HG02571 (cell line): ENCODE measurements at regions not wholly inside any gene's neighbourhood (a gene's known extent, or its start where the extent isn't known, plus 50 kb on each side); places are given as distances from the start of the nearest gene placed in this dataset.

Experiments
- ATAC-seq: cut with Tn5 transposase; IDR thresholded peaks from one replicate; pipeline ENCODE4 v1.9.1; 2021; ENCODE audit warnings: mild to moderate bottlenecking, moderate library complexity; ENCODE audit not compliant: unreplicated experiment

- no peak for ATAC-seq
These were observed 199.6 kb upstream of the RGMB start for GRCh38 chr5:98573834-98574320.

- no peak for ATAC-seq
These were observed 197.2 kb upstream of the RGMB start for GRCh38 chr5:98576275-98576674.

- no peak for ATAC-seq
These were observed 195.0 kb upstream of the RGMB start for GRCh38 chr5:98578438-98578837.

GRCh38 chr5:98581112-98581997, 192.1 kb upstream of the RGMB start:
- no peak for ATAC-seq

- ATAC-seq = no peak
These were observed 189.9 kb upstream of the RGMB start for GRCh38 chr5:98583586-98583985.

GRCh38 chr5:98585661-98586310, 187.7 kb upstream of the RGMB start:
- ATAC-seq = no peak

GRCh38 chr5:98586581-98586980, 186.9 kb upstream of the RGMB start:
- no peak for ATAC-seq

GRCh38 chr5:98587166-98587565, 186.3 kb upstream of the RGMB start:
- no peak for ATAC-seq

GRCh38 chr5:98588215-98588614, 185.2 kb upstream of the RGMB start:
- no peak for ATAC-seq

GRCh38 chr5:98593418-98593817, 180.0 kb upstream of the RGMB start:
- no peak for ATAC-seq

GRCh38 chr5:98594098-98594497, 179.4 kb upstream of the RGMB start:
- ATAC-seq = no peak

- ATAC-seq = no peak
These were observed 174.4 kb upstream of the RGMB start for GRCh38 chr5:98599016-98599415.

GRCh38 chr5:98602534-98603112, 170.8 kb upstream of the RGMB start:
- no peak for ATAC-seq

- ATAC-seq = no peak
These were observed 170.0 kb upstream of the RGMB start for GRCh38 chr5:98603456-98603855.

- no peak for ATAC-seq
These were observed 169.2 kb upstream of the RGMB start for GRCh38 chr5:98604301-98604700.

- no peak for ATAC-seq
These were observed 168.6 kb upstream of the RGMB start for GRCh38 chr5:98604721-98605425.

- no peak for ATAC-seq
These were observed 168.0 kb upstream of the RGMB start for GRCh38 chr5:98605426-98605825.

- ATAC-seq = no peak
These were observed 166.5 kb upstream of the RGMB start for GRCh38 chr5:98606961-98607360.

GRCh38 chr5:98608052-98608451, 165.4 kb upstream of the RGMB start:
- no peak for ATAC-seq

GRCh38 chr5:98614341-98614740, 159.1 kb upstream of the RGMB start:
- no peak for ATAC-seq

- no peak for ATAC-seq
These were observed 151.6 kb upstream of the RGMB start for GRCh38 chr5:98621821-98622220.
